ENCODE measurements at regions not wholly inside any gene's neighbourhood (a gene's known extent, or its start where the extent isn't known, plus 50 kb on each side); places are given as distances from the start of the nearest gene placed in this dataset.

DNA sequence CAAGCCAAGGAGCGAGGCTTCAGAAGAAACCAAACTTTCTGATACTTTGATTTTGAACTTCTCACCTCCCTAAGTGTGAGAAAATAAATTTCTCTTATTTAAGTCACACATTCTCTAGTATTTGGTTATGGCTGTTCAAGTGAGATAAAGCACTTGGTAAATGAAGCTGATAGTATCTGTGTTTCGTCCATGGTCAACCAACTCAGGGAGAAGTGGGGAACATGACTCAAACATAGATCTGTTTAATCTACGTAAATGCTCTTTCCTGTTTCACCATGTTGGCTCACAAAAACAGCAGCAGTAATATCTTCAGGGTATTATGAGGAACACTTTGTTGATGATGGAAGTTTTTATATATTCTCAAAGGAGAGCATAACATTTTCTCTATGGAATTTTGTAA, 2167.2 kb upstream of the C9orf72 start:
- no peak for DNase-seq (ENCODE audit: low read depth)
- H3K27me3 ChIP-seq (ENCODE audit: control insufficient read depth, insufficient read depth, low read length): no peaks in the 10 kb centered on the region
- H3K36me3 ChIP-seq (ENCODE audit: control insufficient read depth, insufficient read depth, low read length): no peaks in the 10 kb centered on the region
- TF ChIP-seq, protein P1, sequence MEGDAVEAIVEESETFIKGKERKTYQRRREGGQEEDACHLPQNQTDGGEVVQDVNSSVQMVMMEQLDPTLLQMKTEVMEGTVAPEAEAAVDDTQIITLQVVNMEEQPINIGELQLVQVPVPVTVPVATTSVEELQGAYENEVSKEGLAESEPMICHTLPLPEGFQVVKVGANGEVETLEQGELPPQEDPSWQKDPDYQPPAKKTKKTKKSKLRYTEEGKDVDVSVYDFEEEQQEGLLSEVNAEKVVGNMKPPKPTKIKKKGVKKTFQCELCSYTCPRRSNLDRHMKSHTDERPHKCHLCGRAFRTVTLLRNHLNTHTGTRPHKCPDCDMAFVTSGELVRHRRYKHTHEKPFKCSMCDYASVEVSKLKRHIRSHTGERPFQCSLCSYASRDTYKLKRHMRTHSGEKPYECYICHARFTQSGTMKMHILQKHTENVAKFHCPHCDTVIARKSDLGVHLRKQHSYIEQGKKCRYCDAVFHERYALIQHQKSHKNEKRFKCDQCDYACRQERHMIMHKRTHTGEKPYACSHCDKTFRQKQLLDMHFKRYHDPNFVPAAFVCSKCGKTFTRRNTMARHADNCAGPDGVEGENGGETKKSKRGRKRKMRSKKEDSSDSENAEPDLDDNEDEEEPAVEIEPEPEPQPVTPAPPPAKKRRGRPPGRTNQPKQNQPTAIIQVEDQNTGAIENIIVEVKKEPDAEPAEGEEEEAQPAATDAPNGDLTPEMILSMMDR (IDR thresholded peaks at IDR 0.05; ENCODE audit: insufficient read depth, low read length, poor library complexity, severe bottlenecking): no peak
- H3K4me3 ChIP-seq (ENCODE audit: low read depth, low read length): no peak overlapping the region

DNA sequence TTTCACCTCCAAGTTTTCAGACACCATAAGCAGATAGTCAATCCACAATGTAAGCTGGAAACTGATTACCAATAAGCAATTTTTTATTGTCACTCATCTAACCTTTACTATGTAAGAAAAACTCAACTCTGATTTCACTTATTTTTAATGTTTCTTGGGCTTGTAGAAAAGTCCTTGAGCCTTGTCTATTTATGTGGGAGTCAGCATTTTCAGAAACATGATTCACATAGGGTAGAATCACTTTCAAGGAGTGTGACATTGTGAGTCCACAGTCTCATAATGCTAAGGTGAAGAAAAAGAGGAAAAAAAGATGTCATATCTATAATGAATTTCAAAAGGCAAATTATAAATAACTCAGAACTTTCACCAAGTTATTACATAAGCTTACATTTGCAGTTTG, 2167.9 kb upstream of the C9orf72 start:
- Histone ChIP-seq H3K27me3 (ENCODE audit: control insufficient read depth, insufficient read depth, low read length) (no peaks in the 10 kb centered on the region), H3K36me3 (ENCODE audit: control insufficient read depth, insufficient read depth, low read length) (no peaks in the 10 kb centered on the region), H3K4me3 (ENCODE audit: low read depth, low read length) (no peak overlapping the region)
- TF ChIP-seq, protein P1 (IDR thresholded peaks at IDR 0.05; ENCODE audit: insufficient read depth, low read length, poor library complexity, severe bottlenecking): no peak
- no peak for DNase-seq (ENCODE audit: low read depth)

DNA sequence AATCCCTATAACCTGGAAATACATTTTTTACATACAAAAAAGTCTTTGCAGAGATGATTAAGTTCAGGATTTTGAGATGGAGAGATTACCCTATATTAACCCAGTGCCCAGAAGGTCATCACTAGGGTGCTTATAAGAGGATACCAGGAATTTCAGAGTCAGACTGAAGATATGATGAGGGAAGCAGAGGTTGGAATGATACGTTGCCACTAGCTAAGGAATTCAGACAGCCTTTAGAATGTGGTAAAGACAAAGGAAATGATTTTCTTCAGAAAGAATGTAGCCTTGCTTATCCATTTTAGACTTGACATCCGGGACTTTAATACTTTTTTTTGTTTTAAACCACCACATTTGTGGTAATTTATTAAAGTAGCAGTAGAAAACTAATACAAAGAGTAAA, 2176.8 kb upstream of the C9orf72 start:
- no peaks in the 10 kb centered on the region for H3K27me3 ChIP-seq (ENCODE audit: control insufficient read depth, insufficient read depth, low read length)
- H3K36me3 ChIP-seq (ENCODE audit: control insufficient read depth, insufficient read depth, low read length): no peaks in the 10 kb centered on the region
- TF ChIP-seq, protein P1 (IDR thresholded peaks at IDR 0.05; ENCODE audit: insufficient read depth, low read length, poor library complexity, severe bottlenecking): no peak
- no peak overlapping the region for H3K4me3 ChIP-seq (ENCODE audit: low read depth, low read length)
- no peak for DNase-seq (ENCODE audit: low read depth)

DNA sequence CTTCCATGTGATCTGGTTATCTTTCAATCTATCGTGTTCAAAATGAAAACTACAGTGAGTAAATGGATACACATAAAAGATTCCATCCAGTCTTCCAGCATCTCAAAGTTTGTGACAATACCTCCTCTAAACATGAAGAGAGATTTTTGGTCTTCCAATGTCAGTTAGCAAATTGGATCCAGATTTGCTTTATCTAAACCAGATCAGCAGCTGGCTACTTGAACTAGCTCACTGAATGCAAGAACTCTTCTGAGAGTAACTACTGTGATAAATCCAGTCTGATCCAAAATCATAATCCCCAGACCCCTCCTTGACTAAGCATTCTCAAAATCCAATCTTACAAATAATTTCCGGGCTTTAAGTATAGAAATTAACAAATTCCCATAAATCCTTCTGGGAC, 2177.9 kb upstream of the C9orf72 start:
- Histone ChIP-seq H3K27me3 (ENCODE audit: control insufficient read depth, insufficient read depth, low read length) (no peaks in the 10 kb centered on the region), H3K36me3 (ENCODE audit: control insufficient read depth, insufficient read depth, low read length) (no peaks in the 10 kb centered on the region), H3K4me3 (ENCODE audit: low read depth, low read length) (no peak overlapping the region)
- TF ChIP-seq, protein P1 (IDR thresholded peaks at IDR 0.05; ENCODE audit: insufficient read depth, low read length, poor library complexity, severe bottlenecking): no peak
- no peak for DNase-seq (ENCODE audit: low read depth)

DNA sequence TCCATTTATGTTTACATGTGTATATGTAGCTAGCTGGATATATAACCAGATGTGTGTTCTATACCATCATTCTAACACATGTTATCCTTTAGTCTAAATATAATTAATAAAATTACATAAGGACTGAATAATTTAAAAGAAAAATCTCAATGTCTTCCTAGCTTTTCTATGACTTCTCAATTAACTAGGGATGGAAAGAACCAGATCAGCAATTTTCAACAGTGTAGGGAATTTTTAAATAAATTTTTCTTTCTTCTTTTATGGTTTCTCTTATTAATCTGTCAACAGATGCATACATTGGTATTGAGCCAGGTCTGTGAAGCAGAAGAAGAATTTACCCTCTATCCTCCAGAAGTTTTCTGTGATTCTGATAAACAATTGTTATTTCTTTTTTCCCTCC, 2180.4 kb upstream of the C9orf72 start:
- Histone ChIP-seq H3K27me3 (ENCODE audit: control insufficient read depth, insufficient read depth, low read length) (no peaks in the 10 kb centered on the region), H3K4me3 (ENCODE audit: low read depth, low read length) (no peak overlapping the region), H3K36me3 (ENCODE audit: control insufficient read depth, insufficient read depth, low read length) (no peaks in the 10 kb centered on the region)
- DNase-seq (ENCODE audit: low read depth): no peak
- TF ChIP-seq, protein P1 (IDR thresholded peaks at IDR 0.05; ENCODE audit: insufficient read depth, low read length, poor library complexity, severe bottlenecking): no peak

DNA sequence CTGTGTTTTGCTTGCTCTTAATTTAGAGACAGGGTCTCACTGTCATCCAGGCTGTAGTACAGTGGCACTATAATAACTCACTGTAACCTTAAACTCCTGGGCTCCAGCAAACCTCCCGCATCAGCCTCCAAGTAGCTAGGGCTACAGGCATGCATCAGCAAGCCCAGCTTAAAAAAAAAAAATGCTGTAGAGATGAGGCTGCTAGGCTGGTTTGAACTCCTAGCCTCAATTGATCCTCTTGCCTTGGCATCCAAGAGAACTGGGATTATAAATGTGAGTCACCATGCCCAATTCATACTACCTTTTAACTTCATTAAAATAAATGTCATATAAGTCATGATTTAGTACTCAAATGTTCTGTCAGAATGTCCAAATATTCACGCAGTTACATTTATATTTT, 2195.7 kb upstream of the C9orf72 start:
- Histone ChIP-seq H3K36me3 (ENCODE audit: control insufficient read depth, insufficient read depth, low read length) (no peaks in the 10 kb centered on the region), H3K4me3 (ENCODE audit: low read depth, low read length) (no peak overlapping the region), H3K27me3 (ENCODE audit: control insufficient read depth, insufficient read depth, low read length) (no peaks in the 10 kb centered on the region)
- TF ChIP-seq, protein P1 (IDR thresholded peaks at IDR 0.05; ENCODE audit: insufficient read depth, low read length, poor library complexity, severe bottlenecking): no peak
- no peak for DNase-seq (ENCODE audit: low read depth)

Data from kidney epithelial cell (primary cell).